OCI-LY7 (cell line): ENCODE measurements at regions not wholly inside any gene's neighbourhood (a gene's known extent, or its start where the extent isn't known, plus 50 kb on each side); places are given as distances from the start of the nearest gene placed in this dataset.

Experiments used
- BruUV-seq: library from RNA; stranded (reverse); fragments of 400-500 nt; replicated peaks from 2 replicates; lab custom pipeline; 2021; lab: Mats Ljungman, UMichigan
- CTCF ChIA-PET: fragments of 300-600 bp; sonication (Branson Sonifier 250); formaldehyde crosslinking; loops from one replicate; lab custom pipeline; 2022; ENCODE audit warnings: antibody characterized with exemption; ENCODE audit not compliant: unreplicated experiment; lab: Charles Lee
- POLR2A ChIA-PET: fragments of 300-600 bp; sonication (Branson Sonifier 250); formaldehyde crosslinking; loops from one replicate; lab custom pipeline; 2022; ENCODE audit warnings: antibody characterized with exemption; lab: Charles Lee
- DNase-seq: peaks from one replicate; pipeline ENCODE4 v3.0.0-alpha.2; 2015; ENCODE audit warnings: low spot score
- H2AFZ ChIP-seq: fragments of 200-600 bp; sonication (generic), shearing (Covaris generic); 2 replicates; pipeline ENCODE4 v1.6.1; 2014; ENCODE audit warnings: mild to moderate bottlenecking, antibody characterized with exemption, low read length, moderate library complexity
- H3K27ac ChIP-seq: fragments of 200-600 bp; sonication (generic); 2 replicates; pipeline ENCODE4 v1.5.1; 2014; ENCODE audit warnings: mixed run types, low read depth, mild to moderate bottlenecking, moderate library complexity, low read length, inconsistent platforms; ENCODE audit not compliant: poor library complexity, severe bottlenecking
- H3K36me3 ChIP-seq: fragments of 200-600 bp; sonication (generic); 2 replicates; pipeline ENCODE4 v1.6.1; 2014; ENCODE audit warnings: mild to moderate bottlenecking, antibody characterized with exemption, low read length, moderate library complexity, mixed read lengths; ENCODE audit not compliant: insufficient read depth
- H3K4me1 ChIP-seq: fragments of 200-600 bp; sonication (generic); 2 replicates; pipeline ENCODE4 v1.5.1; 2014; ENCODE audit warnings: mild to moderate bottlenecking, low read length; ENCODE audit not compliant: insufficient read depth, poor library complexity, severe bottlenecking
- H3K4me2 ChIP-seq: fragments of 200-600 bp; sonication (generic); 2 replicates; pipeline ENCODE4 v1.6.1; 2014; ENCODE audit warnings: mild to moderate bottlenecking, low read length
- H3K4me3 ChIP-seq: fragments of 200-600 bp; sonication (generic); 2 replicates; pipeline ENCODE4 v1.5.1; 2014; ENCODE audit warnings: mild to moderate bottlenecking, low read depth, low read length; ENCODE audit not compliant: poor library complexity, severe bottlenecking
- H3K79me2 ChIP-seq: fragments of 200-600 bp; sonication (generic); 2 replicates; pipeline ENCODE4 v1.6.1; 2016; ENCODE audit warnings: low read depth, mild to moderate bottlenecking, low read length, moderate library complexity, mixed read lengths; ENCODE audit not compliant: insufficient read depth
- H3K9me2 ChIP-seq: fragments of 200-600 bp; sonication (generic); 2 replicates; pipeline ENCODE4 v1.6.1; 2016; ENCODE audit warnings: mild to moderate bottlenecking, low read length, mixed read lengths; ENCODE audit not compliant: insufficient read depth
- H3K9me3 ChIP-seq: fragments of 200-600 bp; sonication (generic); 2 replicates; pipeline ENCODE4 v1.6.1; 2014; ENCODE audit warnings: mild to moderate bottlenecking, mixed run types, low read length, mixed read lengths
- H4K20me1 ChIP-seq: fragments of 200-600 bp; sonication (generic); 2 replicates; pipeline ENCODE4 v1.6.1; 2014; ENCODE audit warnings: mild to moderate bottlenecking, antibody characterized with exemption, low read length, moderate library complexity, mixed read lengths; ENCODE audit not compliant: insufficient read depth
- EZH2phosphoT487 ChIP-seq: fragments of 200-600 bp; sonication (generic); IDR thresholded peaks from 2 replicates; pipeline ENCODE4 v1.6.1; 2018; ENCODE audit warnings: low read depth, borderline replicate concordance, mild to moderate bottlenecking, mixed run types, antibody characterized with exemption, low read length, moderate library complexity, mixed read lengths
- intact Hi-C: fragments of 100-400 bp; cut with micrococcal nuclease; formaldehyde crosslinking; loops from one replicate; pipeline ENCODE4 v1.10.0; 2022; ENCODE audit not compliant: unreplicated experiment
- TF ChIP-seq, protein P1 (sequence below): fragments of 200-600 bp; sonication (generic); conservative IDR thresholded peaks from 2 replicates; pipeline ENCODE4 v1.5.1; 2014; ENCODE audit warnings: mild to moderate bottlenecking, antibody characterized with exemption, low read length, moderate library complexity, mixed read lengths

DNA sequence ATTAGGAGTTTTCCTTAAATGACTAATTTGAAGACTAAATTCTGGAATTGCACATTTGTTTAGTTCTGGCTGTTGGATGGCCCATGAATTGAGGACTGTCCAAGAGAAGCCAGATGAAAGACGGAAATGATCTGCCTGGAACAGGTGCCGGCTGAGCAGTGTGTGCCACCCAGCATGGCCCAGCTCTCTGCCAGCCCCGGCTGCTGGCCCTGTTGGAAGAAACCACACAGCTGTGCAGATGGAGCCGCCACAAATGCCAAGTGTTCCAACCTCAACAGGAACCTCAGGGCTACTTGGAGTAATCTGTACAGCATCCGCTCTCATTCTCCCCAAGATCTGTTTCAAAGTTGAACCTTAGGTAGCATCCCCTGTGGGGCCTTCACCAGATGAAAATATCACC lies 67.0 kb upstream of the STARD13 start:
- Histone ChIP-seq H2AFZ (no peak overlapping the region), H4K20me1 (no peaks in the 10 kb centered on the region), H3K79me2 (no peaks in the 10 kb centered on the region), H3K9me3 (no peaks in the 10 kb centered on the region), H3K36me3 (no peaks in the 10 kb centered on the region), H3K9me2 (no peaks in the 10 kb centered on the region), H3K4me2 (no peak overlapping the region), H3K27ac (no peak overlapping the region), H3K4me3 (no peak overlapping the region), H3K4me1 (no peaks in the 10 kb centered on the region)
- ChIA-PET POLR2A (no interaction called here), CTCF (no interaction called here)
- no TSS peak for BruUV-seq
- DNase-seq, result no peak
- intact Hi-C loops, result no loop called here
- TF ChIP-seq EZH2phosphoT487, result no peak
- TF ChIP-seq, protein P1, sequence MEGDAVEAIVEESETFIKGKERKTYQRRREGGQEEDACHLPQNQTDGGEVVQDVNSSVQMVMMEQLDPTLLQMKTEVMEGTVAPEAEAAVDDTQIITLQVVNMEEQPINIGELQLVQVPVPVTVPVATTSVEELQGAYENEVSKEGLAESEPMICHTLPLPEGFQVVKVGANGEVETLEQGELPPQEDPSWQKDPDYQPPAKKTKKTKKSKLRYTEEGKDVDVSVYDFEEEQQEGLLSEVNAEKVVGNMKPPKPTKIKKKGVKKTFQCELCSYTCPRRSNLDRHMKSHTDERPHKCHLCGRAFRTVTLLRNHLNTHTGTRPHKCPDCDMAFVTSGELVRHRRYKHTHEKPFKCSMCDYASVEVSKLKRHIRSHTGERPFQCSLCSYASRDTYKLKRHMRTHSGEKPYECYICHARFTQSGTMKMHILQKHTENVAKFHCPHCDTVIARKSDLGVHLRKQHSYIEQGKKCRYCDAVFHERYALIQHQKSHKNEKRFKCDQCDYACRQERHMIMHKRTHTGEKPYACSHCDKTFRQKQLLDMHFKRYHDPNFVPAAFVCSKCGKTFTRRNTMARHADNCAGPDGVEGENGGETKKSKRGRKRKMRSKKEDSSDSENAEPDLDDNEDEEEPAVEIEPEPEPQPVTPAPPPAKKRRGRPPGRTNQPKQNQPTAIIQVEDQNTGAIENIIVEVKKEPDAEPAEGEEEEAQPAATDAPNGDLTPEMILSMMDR, result no peak

DNA sequence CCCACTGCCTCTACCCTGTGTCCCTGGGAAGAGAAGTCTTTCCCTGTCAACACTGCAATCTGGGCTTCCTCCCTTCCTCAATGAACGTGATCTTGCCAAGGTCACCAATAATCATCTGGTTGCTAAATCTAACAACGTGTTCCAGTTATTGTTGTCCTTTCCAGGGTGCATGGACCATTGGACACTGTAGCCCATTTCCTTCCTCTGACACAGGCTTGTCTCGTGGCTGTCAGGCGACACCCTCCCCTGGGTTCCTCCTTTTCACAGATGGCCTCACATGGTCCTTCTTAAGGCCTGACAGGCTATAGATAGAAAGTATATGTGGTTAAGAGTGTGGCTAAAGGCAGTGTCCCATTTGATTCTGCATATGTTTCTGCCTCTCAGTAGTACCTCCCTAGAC lies 67.7 kb upstream of the STARD13 start:
- BruUV-seq, result no TSS peak
- Histone ChIP-seq H3K27ac (no peak overlapping the region), H4K20me1 (no peaks in the 10 kb centered on the region), H3K4me3 (no peak overlapping the region), H3K9me3 (no peaks in the 10 kb centered on the region), H3K9me2 (no peaks in the 10 kb centered on the region), H3K36me3 (no peaks in the 10 kb centered on the region), H3K4me1 (no peaks in the 10 kb centered on the region), H2AFZ (no peak overlapping the region), H3K4me2 (no peak overlapping the region), H3K79me2 (no peaks in the 10 kb centered on the region)
- peak; percentile 15 for DNase-seq
- ChIA-PET POLR2A (no interaction called here), CTCF (no interaction called here)
- TF ChIP-seq, protein P1, result no peak
- TF ChIP-seq EZH2phosphoT487, result no peak
- intact Hi-C loops, result no loop called here

DNA sequence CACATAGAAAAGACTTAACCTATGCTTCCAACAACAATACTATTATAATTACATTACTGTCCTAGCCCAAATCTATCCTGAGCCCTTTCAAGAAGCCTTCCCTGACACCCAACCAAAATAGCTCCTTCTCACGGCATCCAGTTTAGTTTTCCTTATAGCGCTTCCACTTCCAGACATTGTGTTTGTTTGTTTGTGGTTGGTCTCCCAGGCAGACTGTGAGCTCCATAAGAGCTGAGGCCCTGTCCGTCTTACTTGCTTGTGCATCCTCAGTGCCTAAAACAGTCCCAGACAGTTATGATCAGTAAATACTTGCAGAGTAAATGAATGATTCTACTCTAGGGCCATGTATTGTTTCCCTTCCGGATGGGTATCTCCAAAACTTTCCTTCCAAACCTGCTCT lies 68.1 kb upstream of the STARD13 start:
- Histone ChIP-seq H3K4me1 (no peaks in the 10 kb centered on the region), H2AFZ (no peak overlapping the region), H3K79me2 (no peaks in the 10 kb centered on the region), H3K4me2 (no peak overlapping the region), H3K27ac (no peak overlapping the region), H3K9me3 (no peaks in the 10 kb centered on the region), H4K20me1 (no peaks in the 10 kb centered on the region), H3K36me3 (no peaks in the 10 kb centered on the region), H3K4me3 (no peak overlapping the region), H3K9me2 (no peaks in the 10 kb centered on the region)
- ChIA-PET CTCF (interaction anchor here (0.7 kb wide), 1 partner anchor 11 kb away, joined by 3 read pairs; no protein-coding TSS in a partner anchor), POLR2A (interaction anchor here (1.0 kb wide), 1 partner anchor 12 kb away, joined by 3 read pairs; no protein-coding TSS in a partner anchor)
- no peak for DNase-seq
- no peak for TF ChIP-seq EZH2phosphoT487
- TF ChIP-seq, protein P1, result no peak
- BruUV-seq, result no TSS peak
- intact Hi-C loops, result no loop called here
